MM.1S (cell line): ENCODE measurements at regions not wholly inside any gene's neighbourhood (a gene's known extent, or its start where the extent isn't known, plus 50 kb on each side); places are given as distances from the start of the nearest gene placed in this dataset.
A peak's percentile ranks its signal among the peaks of the same experiment; 100 is the strongest.

Experiments
- DNase-seq: peaks from one replicate; pipeline ENCODE4 v3.0.0-alpha.2; 2015
- H2AFZ ChIP-seq: fragments of 300-600 bp; sonication (generic); 2 replicates; pipeline ENCODE4 v1.6.0; 2016; ENCODE audit warnings: antibody characterized with exemption, low read length
- H3F3A ChIP-seq: fragments of 300-600 bp; sonication (generic); 2 replicates; pipeline ENCODE4 v1.6.1; 2016; ENCODE audit warnings: mild to moderate bottlenecking, antibody characterized with exemption, low read length, moderate library complexity, mixed read lengths; ENCODE audit not compliant: insufficient read depth
- H3K27ac ChIP-seq: fragments of 300-600 bp; sonication (generic); 2 replicates; pipeline ENCODE4 v1.5.1; 2016; ENCODE audit warnings: mild to moderate bottlenecking, low read length
- H3K27me3 ChIP-seq: fragments of 300-600 bp; sonication (generic); replicated peaks from 2 replicates; pipeline ENCODE4 v1.6.0; 2016; ENCODE audit warnings: low read length; ENCODE audit not compliant: insufficient read depth
- H3K36me3 ChIP-seq: fragments of 300-600 bp; sonication (generic); replicated peaks from 2 replicates; pipeline ENCODE4 v1.6.1; 2016; ENCODE audit warnings: mild to moderate bottlenecking, low read length, mixed read lengths; ENCODE audit not compliant: insufficient read depth
- H3K4me1 ChIP-seq: fragments of 300-600 bp; sonication (generic); 2 replicates; pipeline ENCODE4 v1.6.1; 2016; ENCODE audit warnings: low read length, mixed read lengths
- H3K4me2 ChIP-seq: fragments of 300-600 bp; sonication (generic); 2 replicates; pipeline ENCODE4 v1.6.0; 2016; ENCODE audit warnings: low read depth, low read length
- H3K4me3 ChIP-seq: fragments of 300-600 bp; sonication (generic); 2 replicates; pipeline ENCODE4 v1.5.1; 2016; ENCODE audit warnings: low read length, mixed read lengths
- H3K79me2 ChIP-seq: fragments of 300-600 bp; sonication (generic); 2 replicates; pipeline ENCODE4 v1.6.1; 2016; ENCODE audit warnings: mixed run types, low read length, mixed read lengths
- H3K9ac ChIP-seq: fragments of 300-600 bp; sonication (generic); 2 replicates; pipeline ENCODE4 v1.6.1; 2016; ENCODE audit warnings: low read length, mixed read lengths
- H3K9me2 ChIP-seq: fragments of 300-600 bp; sonication (generic); replicated peaks from 2 replicates; pipeline ENCODE4 v1.6.1; 2016; ENCODE audit warnings: mild to moderate bottlenecking, low read length, mixed read lengths; ENCODE audit not compliant: insufficient read depth
- H3K9me3 ChIP-seq: fragments of 300-600 bp; sonication (generic); replicated peaks from 2 replicates; pipeline ENCODE4 v1.6.1; 2016; ENCODE audit warnings: mild to moderate bottlenecking, low read length, mixed read lengths; ENCODE audit not compliant: insufficient read depth
- H4K20me1 ChIP-seq: fragments of 300-600 bp; sonication (generic); 2 replicates; pipeline ENCODE4 v1.6.1; 2016; ENCODE audit warnings: mild to moderate bottlenecking, low read length, moderate library complexity, mixed read lengths; ENCODE audit not compliant: insufficient read depth
- EZH2 ChIP-seq: fragments of 300-600 bp; sonication (generic); optimal IDR thresholded peaks from 2 replicates; pipeline ENCODE3; 2017; ENCODE audit warnings: low read depth, mild to moderate bottlenecking, antibody characterized with exemption, low read length, mixed read lengths
- EZH2phosphoT487 ChIP-seq: fragments of 300-600 bp; sonication (generic); IDR thresholded peaks from 2 replicates; pipeline ENCODE4 v1.6.1; 2018; ENCODE audit warnings: antibody characterized with exemption, low read length
- TF ChIP-seq, protein P1 (sequence below): fragments of 300-600 bp; sonication (generic); IDR thresholded peaks from 2 replicates; pipeline ENCODE4 v1.5.1; 2016; ENCODE audit warnings: antibody characterized with exemption, low read length, mixed read lengths

DNA sequence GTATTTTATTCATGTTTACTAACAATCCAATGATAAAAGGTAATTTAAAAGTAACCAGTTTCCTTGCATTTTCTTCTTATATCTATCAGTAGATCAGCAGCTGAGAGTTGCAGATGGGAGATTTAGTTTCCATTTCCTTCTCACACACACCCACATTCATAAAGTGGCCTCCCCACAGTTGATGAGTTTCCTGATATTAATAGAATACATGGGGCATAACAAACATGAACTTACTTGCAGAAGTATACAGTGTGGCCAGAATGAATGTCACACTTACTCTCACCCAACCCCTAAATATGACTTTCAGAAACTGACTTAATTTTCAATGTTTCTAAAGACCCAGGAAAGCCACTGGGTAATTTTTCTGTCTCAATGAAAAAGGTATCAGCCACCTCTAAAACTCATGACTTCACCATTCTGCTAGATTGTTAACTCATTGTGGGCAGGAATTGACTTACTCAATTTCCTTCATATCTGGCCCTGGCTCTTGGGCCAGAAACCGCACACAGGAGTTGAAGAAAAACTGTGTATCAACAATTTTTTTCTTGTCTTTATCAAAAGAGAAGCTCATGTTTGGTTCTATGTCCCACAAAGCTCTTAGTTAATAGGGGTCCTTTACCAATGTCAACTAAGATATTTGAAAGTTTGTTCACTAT is 63.5 kb upstream of the OSMR start:
- Histone ChIP-seq H3K4me3 (no peak overlapping the region), H3K79me2 (no peaks in the 10 kb centered on the region), H3K9me2 (no peaks in the 10 kb centered on the region), H3K4me1 (peaks cover 12% of the 10 kb centered on the region; the same call in 1 of the 2 replicates), H3K27ac (no peak overlapping the region), H2AFZ (no peak overlapping the region), H3K27me3 (no peaks in the 10 kb centered on the region), H3K36me3 (no peaks in the 10 kb centered on the region), H4K20me1 (no peaks in the 10 kb centered on the region), H3K9me3 (no peaks in the 10 kb centered on the region), H3K4me2 (no peak overlapping the region), H3K9ac (no peak overlapping the region), H3F3A (peaks cover 4% of the 10 kb centered on the region; the same call in 1 of the 2 replicates)
- TF ChIP-seq EZH2 (no peak), EZH2phosphoT487 (no peak)
- TF ChIP-seq, protein P1, sequence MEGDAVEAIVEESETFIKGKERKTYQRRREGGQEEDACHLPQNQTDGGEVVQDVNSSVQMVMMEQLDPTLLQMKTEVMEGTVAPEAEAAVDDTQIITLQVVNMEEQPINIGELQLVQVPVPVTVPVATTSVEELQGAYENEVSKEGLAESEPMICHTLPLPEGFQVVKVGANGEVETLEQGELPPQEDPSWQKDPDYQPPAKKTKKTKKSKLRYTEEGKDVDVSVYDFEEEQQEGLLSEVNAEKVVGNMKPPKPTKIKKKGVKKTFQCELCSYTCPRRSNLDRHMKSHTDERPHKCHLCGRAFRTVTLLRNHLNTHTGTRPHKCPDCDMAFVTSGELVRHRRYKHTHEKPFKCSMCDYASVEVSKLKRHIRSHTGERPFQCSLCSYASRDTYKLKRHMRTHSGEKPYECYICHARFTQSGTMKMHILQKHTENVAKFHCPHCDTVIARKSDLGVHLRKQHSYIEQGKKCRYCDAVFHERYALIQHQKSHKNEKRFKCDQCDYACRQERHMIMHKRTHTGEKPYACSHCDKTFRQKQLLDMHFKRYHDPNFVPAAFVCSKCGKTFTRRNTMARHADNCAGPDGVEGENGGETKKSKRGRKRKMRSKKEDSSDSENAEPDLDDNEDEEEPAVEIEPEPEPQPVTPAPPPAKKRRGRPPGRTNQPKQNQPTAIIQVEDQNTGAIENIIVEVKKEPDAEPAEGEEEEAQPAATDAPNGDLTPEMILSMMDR, result no peak
- DNase-seq, result peak; percentile 36

DNA sequence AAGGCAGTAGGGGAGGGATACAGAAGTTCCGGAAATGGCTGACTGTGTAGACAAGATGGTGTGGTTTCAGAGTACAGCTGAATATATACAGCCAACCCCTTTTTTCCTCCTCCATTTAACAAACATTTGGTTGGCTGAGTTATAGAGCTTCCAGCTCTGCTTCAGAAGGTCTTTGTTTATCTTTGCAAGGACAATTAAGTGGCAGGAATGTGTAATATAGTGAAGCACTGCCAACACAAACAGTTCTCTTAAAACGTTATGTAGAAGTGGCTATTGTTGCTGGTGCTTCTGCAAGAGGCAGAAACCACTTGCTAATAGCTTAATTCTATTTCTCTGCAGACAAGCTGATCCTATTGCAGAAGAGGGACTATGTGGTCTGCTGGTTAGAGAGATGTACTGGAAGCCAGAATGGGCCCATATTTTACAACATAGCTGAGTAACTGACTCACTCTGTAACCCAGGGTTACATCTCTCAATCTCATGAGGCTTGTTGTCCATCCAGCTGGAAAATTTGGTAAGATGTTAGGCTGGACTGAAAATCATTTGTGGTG is 62.7 kb upstream of the OSMR start:
- TF ChIP-seq EZH2, result no peak
- Histone ChIP-seq H3K36me3 (no peaks in the 10 kb centered on the region), H3K4me3 (no peak overlapping the region), H3K4me1 (peaks cover 12% of the 10 kb centered on the region; the same call in 1 of the 2 replicates), H3K27ac (no peak overlapping the region), H3K9ac (no peak overlapping the region), H2AFZ (no peak overlapping the region), H3K4me2 (no peak overlapping the region), H3K9me3 (no peaks in the 10 kb centered on the region), H3K79me2 (no peaks in the 10 kb centered on the region), H3F3A (peaks cover 4% of the 10 kb centered on the region; the same call in 1 of the 2 replicates), H3K9me2 (no peaks in the 10 kb centered on the region), H3K27me3 (no peaks in the 10 kb centered on the region), H4K20me1 (no peaks in the 10 kb centered on the region)
- no peak for DNase-seq

DNA sequence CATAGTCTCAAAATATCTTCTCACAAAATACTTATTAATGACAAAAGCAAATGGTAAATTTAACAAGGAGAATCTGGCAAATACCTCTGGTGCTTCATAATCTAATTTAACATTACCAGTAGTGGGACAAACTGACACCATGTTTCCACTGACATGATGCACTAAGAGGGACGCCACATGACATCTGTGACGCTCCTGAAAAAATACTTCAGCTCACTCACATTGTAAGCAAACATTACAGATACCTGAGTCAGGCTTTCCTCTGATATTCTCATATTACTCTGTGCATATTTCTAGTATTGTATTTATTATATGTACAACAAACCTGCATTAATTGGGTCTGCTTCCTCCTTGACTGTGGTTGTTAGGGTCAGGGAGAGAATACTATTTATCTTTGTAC is 56.7 kb upstream of the OSMR start:
- no peak for DNase-seq
- Histone ChIP-seq H3K4me3 (no peak overlapping the region), H3K36me3 (no peaks in the 10 kb centered on the region), H3K27ac (no peak overlapping the region), H3K79me2 (no peaks in the 10 kb centered on the region), H2AFZ (no peak overlapping the region), H3K9ac (no peak overlapping the region), H3F3A (no peaks in the 10 kb centered on the region), H4K20me1 (no peaks in the 10 kb centered on the region), H3K4me1 (no peaks in the 10 kb centered on the region), H3K27me3 (no peaks in the 10 kb centered on the region), H3K9me3 (no peaks in the 10 kb centered on the region), H3K9me2 (no peaks in the 10 kb centered on the region), H3K4me2 (no peak overlapping the region)
- no peak for TF ChIP-seq EZH2phosphoT487
- TF ChIP-seq, protein P1, result no peak
- TF ChIP-seq EZH2, result no peak

DNA sequence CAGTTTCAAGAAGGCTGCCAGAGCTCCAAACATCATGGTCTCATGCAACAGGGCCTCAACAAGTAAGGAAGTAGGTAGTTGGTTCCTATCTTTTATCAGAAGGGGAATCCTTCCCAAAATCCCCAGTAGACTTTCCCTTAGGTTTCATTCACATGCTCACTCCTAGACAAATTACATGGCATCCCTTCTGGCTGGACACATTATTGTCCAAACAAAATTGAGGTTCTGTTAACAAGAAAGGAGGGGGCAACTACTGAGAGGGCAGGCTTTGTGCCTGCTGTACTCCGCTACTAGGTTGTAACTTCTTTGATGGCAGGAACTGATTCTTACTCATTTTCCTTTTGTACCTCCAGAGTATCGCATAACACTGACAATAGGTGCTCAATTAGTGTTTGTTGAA is 56.0 kb upstream of the OSMR start:
- no peak overlapping the region for H3K9ac ChIP-seq
- no peak for DNase-seq
- H3K4me2 ChIP-seq, result no peak overlapping the region
- no peaks in the 10 kb centered on the region for H3K9me3 ChIP-seq
- H3K4me1 ChIP-seq, result no peaks in the 10 kb centered on the region
- TF ChIP-seq EZH2 (no peak), EZH2phosphoT487 (no peak)
- TF ChIP-seq, protein P1, result no peak
- no peaks in the 10 kb centered on the region for H3K36me3 ChIP-seq
- H3F3A ChIP-seq, result no peaks in the 10 kb centered on the region
- H2AFZ ChIP-seq, result no peak overlapping the region
- no peaks in the 10 kb centered on the region for H3K9me2 ChIP-seq
- H3K79me2 ChIP-seq, result no peaks in the 10 kb centered on the region
- no peaks in the 10 kb centered on the region for H3K27me3 ChIP-seq
- H3K4me3 ChIP-seq, result no peak overlapping the region
- no peak overlapping the region for H3K27ac ChIP-seq
- no peaks in the 10 kb centered on the region for H4K20me1 ChIP-seq
